LoVo (cell line): ENCODE measurements at regions not wholly inside any gene's neighbourhood (a gene's known extent, or its start where the extent isn't known, plus 50 kb on each side); places are given as distances from the start of the nearest gene placed in this dataset.
"Not testable (repeated sequence)": the region's sequence is repeated elsewhere in the genome, so short reads cannot be mapped to it uniquely, and the experiment has no call there.

Experiments
- DNase-seq: peaks from one replicate; pipeline ENCODE4 v3.0.0-alpha.2; 2016; ENCODE audit warnings: low spot score

DNA sequence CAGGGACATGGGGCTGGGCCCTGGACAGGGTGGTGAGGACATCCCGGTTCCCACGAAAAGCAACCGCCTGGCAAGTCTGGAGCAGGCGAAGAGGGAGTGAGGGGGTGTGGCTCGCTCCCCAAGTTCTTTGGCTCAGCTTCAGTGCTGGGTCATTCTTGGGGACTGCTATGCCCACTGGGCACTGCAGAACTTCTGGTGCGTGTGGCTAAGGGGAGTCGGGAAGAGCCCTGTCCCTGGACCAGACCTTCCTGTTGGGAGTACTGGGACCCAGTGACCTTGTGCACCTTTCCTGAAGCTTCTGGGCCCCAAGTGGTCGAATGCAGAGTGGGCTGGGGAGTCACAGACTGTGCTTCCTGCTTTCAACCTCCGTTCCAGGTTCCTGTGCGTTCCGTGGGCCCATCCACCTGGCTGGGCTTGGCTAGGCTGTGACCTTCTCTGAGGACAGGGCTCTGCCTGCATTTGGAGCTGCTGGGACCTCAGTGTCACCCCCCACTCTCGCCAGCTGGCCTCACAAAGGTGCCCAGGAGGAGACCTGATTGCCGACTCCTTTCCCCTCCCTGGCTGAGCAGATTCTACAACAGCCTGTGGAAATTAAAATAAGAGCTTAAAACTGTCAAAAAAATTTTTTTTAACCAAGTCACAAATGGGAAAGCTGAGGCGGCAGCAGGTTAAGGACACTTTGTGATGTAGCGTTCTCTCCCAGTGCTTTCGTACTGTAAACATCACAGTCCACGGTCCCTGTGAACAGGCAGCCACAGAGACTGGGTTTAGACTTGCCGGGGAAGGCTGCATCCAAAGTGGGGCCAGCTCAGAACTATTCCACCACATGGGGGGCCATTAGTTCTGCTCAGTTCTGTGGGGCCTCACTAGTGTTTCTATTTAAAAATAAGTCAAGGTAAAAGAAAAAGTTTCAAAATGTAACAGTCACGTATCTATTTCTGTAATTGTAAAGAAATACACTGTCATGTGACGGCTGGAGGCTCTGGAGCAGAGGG lies 63.8 kb upstream of the WNT7B start:
- no peak for DNase-seq

DNA sequence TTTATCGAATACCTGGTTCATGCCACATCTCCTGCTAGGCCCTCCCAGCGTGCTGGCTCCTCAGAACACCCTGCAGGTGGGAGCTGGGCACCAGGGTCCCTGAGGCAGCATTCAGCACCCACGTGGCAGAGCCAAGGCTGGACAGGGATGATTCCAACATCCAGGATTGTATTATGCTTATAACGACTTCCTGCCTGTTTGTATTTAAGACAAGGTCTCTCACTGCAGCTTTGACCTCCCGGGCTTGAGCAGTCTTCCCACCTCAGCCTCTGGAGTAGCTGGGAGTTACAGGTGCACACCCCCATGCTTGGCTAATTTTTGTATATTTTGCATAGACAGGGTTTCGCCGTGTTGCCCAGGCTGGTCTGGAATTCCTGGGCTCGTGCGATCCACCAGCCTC lies 64.7 kb upstream of the WNT7B start:
- no peak for DNase-seq

DNA sequence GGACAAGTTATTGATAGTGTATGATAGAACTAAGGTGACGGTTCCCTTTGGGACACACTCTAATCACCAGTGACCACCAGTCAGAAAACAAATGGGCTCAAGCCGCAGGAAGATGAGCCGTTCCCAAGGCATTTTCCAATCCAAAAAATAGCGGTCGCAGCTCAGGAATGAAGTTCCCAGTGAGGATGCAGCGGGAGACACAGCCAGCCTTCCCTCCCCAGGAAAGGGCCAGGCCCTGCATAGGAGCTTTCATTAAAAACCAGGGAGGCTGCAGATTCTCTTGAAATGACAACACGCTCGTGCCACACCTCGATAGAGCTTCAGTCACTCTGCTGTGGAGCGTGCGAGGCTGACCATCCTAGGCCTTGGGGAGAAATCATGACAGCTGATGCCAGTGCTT lies 65.8 kb upstream of the WNT7B start:
- no peak for DNase-seq

DNA sequence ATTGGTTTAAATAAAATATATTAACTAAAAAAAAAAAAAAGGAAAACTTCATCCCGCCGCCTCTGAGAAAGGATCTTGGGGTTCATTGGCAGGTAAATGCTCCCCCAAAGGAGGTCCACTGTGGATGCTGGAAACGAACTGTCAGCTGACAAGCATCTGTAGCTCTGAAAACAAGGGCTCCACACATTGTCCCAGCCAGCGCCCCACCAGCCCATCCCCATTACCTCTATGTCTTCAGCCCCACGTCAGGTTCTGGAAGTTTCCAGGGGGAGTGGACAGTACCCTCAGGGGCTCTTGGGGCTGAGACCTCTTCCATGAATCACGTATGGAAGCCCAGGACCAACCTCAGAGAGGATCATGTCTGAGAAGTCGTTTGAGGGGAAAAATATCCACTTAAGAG lies 66.4 kb upstream of the WNT7B start:
- no peak for DNase-seq

DNA sequence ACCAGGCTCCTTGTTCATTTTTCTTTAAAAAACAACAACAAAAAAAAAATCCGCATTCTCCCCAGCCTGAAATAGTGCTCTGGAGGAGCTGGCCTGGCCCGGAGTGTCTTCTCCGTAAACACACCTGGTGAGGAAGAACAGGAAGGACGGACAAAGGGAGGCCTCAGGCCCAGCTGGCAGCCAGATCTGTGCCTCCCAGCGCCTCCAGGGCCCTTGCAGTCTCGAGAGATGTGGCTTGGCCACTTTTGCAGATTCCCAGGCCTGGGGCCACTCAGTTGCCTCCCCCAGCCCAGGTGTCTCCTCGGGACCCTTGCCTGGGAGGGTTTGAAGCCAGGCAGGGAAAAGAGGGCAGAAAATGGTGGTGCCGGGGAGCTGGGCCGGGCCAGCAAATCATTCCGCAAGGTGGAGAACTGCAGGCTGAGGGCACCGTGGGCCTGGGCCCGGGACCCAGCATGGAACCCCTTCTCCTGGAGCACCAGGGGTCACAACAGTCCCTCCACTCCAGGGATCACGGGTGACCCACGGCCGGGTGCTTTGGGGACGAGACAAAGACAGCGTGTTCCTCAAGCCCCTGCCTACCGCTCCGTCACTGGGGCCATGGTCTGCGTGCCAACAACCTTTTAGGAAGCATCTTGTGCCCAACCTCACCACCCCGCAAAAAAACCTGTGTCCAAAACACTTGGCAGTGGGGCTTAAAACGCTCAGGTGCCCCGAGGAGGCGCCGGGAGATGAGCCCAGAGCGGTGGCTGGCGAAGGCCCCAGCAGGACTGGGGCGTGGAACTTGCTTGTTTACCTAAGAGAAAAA lies 67.1 kb upstream of the WNT7B start:
- peak; percentile 54 for DNase-seq

DNA sequence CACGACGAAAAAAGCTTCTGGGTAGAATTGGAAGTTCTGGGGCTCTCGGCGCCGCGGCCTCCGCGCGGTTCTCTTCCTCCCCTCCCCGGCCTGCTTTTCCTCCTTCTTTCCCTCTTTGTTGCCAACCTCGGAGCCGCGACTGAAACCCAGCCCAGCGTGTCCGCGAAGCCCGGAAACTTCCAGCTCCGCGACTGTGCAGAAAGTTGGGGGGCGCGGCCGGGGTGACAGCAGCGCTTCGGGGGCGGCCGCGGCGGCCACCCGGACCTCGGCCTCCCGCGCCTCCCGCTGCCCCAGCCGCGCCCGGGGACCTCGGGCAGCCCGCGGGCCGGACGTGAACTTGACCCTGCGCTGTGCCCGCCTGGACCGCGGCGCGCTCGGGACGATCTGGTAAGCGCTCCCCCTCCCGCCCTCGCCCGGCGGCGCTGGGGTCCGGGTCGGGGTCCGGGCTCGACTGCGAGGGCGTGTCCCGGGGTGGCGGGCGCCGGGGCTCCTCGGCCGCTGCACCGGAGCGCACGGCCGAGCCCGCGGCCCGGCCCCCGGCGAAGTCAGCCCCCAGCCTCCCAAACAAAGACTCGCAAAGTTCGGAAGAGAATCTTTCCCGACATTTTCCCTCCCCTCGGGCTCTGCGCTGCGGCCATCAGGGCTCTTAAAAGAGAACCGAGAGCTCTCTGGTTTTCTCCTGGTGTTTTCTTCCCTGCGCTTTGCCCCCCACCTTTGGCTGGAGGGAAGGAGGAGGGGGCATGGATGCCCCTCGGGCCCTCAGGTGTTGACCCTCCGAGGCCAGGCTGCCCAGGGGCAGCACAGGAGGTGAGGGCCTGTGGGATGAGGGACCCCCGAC lies 67.9 kb upstream of the WNT7B start:
- no peak for DNase-seq

DNA sequence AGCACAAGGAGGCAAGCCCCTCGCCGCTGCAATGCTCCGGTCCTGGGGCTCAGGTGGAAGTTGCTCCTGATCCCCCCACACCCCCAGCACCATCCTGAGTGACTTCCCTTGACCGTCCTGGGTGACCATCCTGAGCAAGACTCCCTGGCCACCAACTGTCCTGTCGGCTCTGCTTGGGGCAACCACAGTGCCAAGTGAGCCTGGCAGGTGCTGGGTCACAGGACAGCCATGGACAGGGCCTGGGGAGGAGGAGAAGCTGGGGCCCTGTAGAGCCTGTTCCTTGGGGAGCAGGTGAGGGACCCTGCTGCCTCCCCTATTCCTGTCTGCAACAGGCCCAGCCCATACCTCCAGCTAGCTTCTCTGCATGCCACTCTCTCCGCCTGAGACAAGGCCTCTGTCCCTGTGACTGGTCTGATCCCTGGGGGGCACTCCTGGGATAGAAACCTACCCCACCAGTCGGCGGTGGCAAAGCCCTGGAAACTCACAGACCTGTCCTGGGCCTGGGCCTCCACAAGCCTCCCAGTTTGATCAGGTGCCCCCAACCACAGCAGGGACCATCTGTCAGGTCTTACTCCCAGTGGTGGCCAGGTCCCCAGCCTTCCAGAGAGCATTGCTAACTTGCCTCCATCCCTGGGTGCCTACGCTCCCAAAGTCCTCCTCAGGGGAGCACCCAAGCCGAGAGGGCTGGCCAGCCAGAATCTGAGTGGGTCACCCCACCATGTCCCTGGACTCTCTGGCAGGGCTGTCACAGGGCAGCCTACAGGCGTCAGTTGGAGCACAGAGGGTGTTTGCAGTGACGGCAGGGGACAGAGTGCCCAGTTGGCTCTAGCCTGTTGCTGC lies 68.7 kb upstream of the WNT7B start:
- no peak for DNase-seq

DNA sequence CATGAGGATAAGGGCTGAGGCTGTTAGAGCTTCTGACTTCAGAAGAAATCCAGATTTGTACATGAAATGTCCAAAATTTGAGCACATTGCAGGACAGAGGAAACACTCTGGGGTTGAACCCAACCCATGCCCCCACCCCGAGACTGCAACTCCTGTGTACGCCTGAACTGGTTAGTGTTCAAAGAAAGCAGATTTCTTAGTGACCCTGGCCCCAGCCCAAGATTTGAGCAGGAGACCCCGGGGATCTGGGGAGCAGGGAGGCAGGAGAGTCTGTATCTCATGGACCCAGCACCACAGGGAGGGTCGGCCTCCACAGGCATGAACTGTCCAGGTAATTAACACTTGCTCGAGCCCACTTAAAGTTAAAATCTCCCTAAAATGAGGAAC lies 69.3 kb upstream of the WNT7B start:
- DNase-seq: no peak

DNA sequence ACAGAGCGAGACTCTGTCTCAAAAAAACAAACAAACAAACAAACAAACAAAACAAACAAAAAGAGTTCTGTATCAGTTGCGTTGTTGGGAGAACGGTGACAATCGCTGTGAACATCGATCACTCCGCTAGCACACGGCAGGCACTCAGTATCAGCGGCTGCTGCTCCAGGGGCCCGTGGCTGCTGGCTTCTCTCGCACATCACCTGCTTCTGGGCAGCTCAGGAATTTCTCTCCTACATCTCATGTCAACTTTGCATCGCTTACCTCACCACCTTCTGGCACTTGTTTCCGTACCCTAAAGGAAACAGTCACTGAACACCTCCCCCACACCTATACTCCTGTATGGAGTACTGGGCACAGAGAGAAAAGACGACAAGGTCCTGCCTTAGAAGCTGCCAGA lies 70.3 kb upstream of the WNT7B start:
- no peak for DNase-seq

DNA sequence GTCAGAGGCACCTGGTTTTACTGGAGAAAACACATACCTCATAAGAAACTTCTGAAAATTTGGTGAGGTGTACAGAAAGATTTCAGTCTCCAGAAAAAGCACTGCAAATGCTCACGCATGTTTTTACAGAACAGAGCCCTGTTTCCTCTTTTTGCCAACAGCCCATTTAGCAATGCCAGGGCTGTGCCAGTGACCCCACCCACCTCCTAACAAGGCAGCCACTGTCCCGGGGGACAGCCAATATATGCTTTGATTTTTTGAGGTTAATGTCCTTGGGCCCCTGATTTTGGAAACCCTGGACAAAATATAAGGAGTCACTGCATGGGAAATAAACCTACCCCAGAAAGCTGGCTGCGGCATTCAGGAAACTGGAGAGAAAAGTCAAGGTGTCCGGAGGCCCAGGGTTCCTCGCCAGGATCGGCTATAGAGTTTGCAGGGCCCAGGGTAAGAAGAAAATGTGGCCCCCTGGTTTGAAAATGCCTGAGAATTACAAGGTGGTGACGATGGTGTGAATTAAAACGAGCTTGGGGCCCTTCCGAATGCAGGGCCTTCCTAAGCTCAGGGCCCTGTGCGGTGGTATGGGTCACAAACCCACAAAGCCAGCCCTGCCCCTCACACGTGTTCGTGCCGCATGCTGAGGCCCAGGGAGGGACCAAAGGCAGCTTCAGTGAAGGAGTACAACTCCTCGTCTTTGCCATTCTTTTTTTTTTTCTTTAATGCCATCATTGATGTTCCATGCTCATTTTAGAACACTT lies 71.1 kb upstream of the WNT7B start:
- no peak for DNase-seq

DNA sequence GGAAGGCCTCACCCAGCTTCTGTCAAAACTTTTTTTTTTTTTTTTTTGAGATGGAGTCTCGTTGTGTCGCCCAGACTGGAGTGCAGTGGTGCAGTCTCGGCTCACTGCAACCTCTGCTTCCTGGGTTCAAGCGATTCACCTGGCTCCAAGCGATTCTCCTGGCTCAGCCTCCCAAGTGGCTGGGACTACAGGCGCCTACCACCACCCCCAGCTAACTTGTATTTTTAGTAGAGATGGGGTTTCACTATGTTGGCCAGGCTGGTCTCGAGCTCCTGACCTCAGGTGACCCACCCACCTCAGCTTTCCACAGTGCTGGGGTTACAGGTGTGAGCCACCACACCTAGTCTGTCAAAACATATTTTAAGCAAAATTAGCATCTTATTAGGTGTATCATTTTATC lies 71.7 kb upstream of the WNT7B start:
- DNase-seq: not testable (repeated sequence)

DNA sequence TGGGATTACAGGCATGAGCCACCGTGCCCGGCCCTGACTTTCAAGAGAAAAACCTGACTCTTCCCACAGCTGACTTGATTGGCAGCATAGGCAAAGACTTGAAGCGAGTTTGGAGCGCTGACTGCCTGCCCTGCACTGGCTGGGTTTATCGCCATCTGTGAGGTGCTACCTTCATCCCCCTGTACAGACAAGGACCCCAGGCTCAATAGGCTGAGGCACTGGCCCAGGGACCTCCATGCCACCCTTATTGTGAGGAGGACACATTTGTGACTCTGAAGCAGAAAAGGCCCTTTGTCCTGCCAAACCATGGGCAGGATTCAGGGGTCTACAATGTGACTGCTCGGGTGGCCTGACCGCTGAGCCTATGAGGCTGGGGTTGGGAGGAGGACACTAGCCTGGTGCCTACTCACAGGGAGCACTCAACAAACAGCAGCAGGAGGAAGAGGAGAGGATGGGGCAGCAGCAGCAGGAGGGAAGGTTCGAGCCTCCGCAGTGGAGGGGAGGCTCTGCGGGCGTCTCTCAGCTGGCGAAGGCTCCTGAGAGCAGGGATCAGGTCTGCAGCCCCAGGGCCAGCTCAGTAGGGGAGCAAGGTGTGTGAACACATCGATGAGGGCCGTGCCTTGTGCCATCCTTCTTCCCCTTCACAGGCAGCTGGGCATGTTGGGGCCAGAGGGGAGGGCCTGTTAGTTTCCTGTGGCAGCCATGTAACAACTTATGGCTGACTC lies 72.9 kb upstream of the WNT7B start:
- DNase-seq: no peak

DNA sequence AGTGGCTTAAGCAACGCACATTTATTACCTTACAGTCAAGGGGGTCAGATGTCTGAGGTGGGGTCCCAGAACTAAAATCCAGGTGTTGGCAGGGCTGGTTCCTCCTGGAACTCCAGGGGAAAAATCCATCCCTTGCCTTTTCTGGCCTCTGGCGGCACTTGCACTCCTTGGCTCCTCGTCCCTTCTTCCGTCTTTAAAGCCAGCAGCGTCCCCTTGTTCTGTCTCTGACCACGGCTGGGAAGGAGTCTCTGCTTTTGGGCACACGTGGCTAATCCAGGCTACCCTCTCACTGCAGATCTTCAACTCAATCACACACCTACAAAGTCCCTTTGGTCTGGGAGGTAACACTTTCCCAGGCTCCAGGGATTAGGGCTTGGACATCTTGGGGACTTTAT lies 73.5 kb upstream of the WNT7B start:
- no peak for DNase-seq

DNA sequence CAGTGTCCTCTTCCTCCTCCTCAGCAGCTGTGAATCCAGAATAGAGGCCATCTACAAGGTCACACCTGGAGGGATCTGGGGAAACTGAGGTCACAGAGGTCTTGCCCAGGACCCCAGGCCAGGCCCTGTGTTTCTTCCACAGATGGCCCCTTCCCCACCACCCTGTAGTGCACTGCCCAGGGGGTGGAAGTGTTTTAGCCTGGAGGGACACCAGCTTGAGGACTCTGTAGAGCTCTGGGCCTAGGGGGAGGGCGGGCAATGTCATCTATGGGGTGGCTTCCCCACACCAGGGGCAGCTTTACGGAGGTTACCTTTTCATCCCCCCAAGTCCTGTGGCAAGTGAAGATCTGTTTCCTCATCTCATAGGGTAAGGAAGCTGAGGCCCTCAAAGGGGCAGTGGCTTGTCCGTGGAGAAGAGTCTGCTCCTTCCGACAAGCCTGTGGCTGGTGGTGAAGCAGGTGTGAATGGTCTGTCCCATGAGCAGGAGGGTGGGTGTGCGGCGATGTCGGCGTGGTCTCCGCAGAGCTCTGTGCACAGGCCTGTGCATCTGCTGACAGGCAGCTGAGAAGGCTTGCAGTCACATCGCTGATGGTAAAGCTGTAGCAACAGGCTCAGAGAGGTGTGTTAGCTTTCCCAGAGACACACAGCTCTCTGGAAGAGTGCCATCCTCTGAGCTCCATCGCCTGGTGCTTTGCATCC lies 74.1 kb upstream of the WNT7B start:
- DNase-seq: no peak

DNA sequence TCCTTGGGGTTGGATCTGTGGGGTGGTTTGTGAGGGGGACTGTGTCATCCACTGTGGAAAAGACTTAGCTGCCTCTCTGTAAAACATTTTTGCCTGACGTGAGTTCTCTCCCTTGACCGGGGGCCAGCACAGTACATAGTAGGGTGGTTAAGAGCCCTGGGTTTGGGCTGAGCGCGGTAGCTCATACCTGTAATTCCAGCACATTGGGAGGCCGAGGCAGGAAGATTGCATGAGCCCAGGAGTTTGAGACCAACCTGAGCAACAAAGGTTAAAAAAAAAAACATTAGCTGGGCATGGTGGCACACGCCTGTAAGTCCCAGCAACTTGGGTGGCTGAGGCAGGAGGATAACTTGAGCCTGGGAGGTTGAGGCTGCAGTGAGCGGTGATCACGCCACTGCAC lies 74.7 kb upstream of the WNT7B start:
- no peak for DNase-seq

DNA sequence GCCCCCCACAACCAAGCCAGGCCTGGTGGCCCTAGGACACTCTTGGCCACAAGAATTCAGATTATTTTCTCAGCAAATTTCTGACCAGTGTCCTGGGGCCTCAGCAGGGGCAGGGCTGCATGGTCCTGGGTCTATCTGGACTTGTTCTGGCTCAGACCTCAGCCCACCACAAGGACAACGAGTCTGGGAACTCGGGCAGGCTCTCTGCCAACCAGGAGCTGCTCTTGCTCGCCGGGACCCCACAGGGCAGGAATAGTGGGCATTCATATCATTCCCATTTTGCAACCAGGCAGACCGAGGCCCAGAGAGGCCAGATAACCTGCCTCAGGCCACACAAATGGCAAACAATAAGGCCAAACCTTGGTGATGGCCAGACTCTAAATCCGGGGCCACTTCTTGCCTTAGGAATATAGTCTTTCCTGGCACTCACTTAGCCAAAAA lies 75.4 kb upstream of the WNT7B start:
- DNase-seq: no peak

DNA sequence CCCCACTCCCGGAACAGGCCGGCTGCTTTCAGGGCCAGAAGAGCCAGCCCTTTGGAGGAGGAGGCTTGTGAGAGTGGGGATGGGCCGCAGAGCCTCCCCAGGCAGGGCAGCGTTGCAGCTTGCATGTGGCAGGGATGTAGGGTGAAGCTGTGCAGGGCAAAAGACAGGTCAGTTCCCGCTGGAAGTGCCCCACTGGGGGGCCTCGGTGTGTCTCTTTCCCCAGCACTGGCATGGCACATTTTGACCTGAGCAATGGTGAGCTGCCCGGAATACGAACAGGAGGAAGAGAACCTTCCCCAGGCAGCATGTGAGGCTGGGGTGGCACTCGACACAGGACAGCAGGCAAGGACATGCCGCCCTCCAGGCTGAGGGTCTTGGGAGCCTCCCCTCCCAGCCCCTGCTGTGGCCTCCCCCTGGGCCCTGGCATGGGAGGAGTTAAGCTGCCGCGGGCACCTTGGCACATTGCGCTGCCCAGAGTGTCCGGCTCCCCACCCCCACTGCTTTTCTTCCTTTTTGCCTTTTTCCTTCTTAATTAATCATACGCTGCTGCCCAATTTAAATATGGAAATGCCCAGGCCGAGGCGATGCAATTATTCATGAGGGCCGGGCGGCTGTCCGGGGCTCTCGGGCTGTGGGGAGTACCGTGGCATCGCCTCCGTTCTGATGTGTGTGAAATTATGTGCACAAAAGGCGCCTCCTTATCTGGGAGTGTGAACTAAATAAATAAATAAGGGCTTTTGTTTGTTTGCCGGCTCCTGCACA lies 76.0 kb upstream of the WNT7B start:
- peak; percentile 75 for DNase-seq

DNA sequence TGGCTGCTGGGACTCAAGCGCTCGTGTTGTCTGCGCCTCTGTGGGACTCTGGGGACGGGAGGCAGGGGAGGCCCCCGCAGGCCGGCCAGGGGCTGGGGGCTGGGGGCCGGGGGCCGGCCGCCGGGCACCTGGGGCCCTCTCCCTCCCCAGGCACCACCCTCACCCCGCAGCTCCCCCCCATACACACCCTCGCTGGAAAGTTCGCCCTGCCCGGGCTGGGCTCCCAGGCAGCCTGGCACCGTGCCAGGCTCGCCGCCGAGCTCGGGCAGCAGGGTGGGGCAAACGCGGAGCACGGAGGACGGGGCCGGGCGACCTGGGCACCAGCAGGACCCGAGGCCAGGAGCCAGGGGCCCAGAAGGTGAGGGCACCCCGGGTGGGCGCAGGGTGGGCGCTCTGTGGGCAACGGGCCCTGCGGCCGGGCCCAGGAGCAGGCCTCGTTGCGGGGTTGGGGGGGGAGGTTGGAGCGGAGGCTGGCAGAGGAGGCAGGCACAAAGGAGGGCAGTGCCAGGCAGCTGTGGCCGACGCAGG lies 76.7 kb upstream of the WNT7B start:
- DNase-seq: peak; percentile 77
